MV-4-11 (cell line): ENCODE measurements at regions not wholly inside any gene's neighbourhood (a gene's known extent, or its start where the extent isn't known, plus 50 kb on each side); places are given as distances from the start of the nearest gene placed in this dataset.
A peak's percentile ranks its signal among the peaks of the same experiment; 100 is the strongest.
"Not testable (repeated sequence)": the region's sequence is repeated elsewhere in the genome, so short reads cannot be mapped to it uniquely, and the experiment has no call there.

Experiments used
- DNase-seq: peaks from one replicate; lab custom pipeline; 2025; lab: John Stamatoyannopoulos, UW

- no peak for DNase-seq
Measured at GRCh38 chr20:47962286-47962963, 177.1 kb upstream of the SULF2 start.

- DNase-seq: no peak
Measured at GRCh38 chr20:47960769-47961541, 175.7 kb upstream of the SULF2 start.

GRCh38 chr20:47960277-47960676, 175.0 kb upstream of the SULF2 start:
- DNase-seq: no peak

GRCh38 chr20:47957989-47958801, 172.9 kb upstream of the SULF2 start:
- not testable (repeated sequence) for DNase-seq

GRCh38 chr20:47957135-47957534, 171.9 kb upstream of the SULF2 start:
- DNase-seq: no peak

DNA sequence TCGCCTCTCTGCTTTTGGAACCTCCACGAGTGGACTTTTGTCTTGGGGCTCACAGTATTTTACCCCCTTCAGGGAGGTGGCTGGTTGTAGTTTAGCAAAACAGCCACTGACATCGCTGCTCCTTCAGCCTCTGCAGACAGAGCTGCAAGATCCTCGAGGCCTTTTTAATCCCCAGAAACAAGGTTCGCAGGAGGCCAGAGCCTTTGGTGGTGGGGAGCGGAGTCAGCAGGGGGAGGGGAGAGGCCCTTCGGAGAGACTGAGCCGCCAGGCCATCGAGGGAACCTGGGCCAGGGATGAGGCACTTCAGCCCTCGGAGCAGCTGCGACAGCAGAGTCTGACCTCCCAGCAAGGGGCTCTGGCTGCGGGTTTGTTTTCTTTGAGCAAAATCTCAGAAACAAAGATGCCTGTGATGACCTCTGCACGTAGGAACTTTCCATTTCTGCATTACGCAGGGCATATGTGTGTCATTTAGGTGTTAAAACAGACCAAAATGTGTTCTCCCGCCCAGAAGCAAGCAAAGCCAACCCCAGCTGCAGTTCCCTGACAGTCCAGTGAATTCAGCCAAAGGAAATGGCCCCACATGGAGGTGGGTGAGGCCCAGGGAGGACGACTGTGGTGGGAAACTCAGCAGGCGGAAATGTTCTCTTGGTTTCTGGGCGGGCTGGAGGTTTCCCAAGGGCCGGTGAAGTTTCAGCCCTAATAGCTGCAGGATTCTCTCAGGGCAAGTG, 171.2 kb upstream of the SULF2 start:
- DNase-seq: no peak

DNA sequence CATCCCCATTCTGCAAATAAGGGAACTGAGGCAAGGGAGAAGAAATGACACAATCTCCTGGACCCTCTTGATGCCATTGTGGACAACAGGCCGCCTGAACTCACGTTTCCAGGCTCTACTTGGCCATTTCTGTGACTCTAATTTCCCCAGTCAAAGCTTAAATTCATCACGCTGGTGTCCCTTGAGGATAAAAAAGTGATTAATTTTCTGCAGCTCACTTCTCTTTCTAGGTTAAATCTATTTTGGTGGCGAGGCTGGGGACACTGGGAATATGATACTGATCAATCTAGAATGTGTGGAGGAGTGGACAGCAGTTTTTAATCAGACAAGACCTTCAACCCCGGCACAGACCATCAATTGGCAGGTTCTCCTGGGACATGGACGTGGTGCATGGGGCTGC, 168.2 kb upstream of the SULF2 start:
- no peak for DNase-seq

GRCh38 chr20:47952023-47952564, 166.8 kb upstream of the SULF2 start:
- DNase-seq: no peak

GRCh38 chr20:47951521-47951971, 166.3 kb upstream of the SULF2 start:
- DNase-seq: peak; percentile 11

DNA sequence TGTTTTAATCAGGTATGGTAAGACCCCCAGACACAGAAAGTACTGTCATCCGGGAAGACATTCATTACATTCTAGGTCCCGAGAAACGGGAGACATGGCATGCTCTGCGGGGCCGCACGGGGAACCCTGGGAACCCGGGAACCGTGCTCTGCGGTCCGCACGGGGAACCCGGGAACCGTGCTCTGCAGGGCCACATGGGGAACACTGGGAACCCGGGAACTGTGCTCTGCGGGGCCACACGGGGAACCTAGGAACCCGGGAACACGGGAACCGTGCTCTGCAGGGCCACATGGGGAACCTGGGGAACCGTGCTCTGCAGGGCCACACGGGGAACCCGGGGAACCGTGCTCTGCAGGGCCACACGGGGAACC, 165.6 kb upstream of the SULF2 start:
- DNase-seq: no peak

DNA sequence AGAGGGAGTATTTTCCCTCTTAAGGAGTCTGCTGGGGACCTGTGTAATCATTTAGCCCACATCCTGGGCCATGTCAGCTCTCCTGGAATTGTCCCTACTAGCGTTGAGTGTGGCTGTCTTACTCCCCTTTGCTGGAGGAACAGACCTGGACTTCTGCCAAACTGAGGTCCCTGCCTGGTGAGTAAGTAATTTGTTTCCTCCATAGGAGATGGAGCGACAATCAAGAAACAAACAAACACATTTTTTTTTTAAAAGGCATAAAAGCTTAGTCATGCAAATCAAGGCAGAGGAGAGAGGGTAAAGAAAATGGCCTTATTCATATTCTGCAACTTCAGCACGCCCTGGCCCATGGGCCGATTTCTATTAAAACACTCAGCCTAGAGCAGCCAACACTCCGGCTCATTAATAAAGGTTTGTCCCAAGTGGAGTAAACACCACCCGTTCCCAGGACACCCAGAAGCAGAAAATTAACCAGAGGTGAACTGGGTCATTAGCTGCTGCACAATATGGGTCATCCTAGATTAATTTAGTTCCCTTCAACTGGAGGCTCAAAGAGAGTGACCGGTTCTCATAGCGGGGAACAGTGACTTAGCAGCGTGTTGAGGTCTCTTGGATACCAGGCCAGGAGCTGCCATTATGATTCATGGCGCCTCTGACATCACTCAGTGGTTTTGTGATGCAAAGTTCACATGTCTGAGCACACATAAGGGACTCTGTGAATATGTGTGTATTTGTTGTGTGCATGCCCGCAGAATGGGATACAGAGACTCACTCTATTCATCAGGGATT, 165.0 kb upstream of the SULF2 start:
- no peak for DNase-seq

- peak; percentile 16 for DNase-seq
Measured at GRCh38 chr20:47949230-47949629, 163.9 kb upstream of the SULF2 start.

DNA sequence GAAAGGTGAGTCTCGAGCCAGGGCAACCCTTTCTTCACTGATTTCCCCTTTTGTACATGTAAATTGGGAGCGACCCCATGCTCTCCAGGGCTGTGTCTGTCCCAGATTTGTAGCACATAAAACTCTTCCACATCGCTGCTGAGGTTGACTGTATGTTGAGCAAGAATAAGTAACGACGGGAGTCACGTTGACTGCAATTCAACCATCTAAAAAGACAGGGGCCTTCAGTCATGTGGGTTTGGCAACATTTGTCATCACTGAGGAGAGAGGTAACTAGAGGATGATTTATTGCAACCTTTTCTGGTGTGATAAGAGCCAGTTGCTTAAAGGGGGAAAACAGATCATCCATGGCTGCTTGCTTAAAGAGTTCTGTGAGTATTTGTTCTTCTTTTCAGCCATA, 159.4 kb upstream of the SULF2 start:
- peak; percentile 66 for DNase-seq

DNA sequence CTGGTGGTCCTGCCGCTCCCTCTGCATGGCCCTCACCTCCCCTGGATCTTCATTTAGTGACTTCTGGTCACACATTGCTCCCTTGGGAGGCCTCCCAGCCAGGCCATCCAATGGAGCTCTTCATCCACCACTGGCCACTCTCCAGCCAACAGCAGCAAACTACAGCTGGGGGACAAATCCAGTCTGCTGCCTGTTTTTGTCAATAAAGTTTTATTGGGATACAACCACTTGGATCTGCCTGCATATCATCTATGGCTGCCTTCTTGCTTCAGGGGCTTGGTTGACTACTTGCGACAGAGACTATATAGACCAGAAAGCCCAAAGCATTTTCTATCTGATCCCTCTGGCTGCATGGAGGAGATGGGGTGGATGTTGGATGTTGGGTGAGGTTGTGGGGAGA, 156.6 kb upstream of the SULF2 start:
- DNase-seq: no peak

- DNase-seq: no peak
Measured at GRCh38 chr20:47940101-47940813, 155.0 kb upstream of the SULF2 start.

GRCh38 chr20:47936612-47937011, 151.3 kb upstream of the SULF2 start:
- no peak for DNase-seq

GRCh38 chr20:47934761-47935160, 149.5 kb upstream of the SULF2 start:
- DNase-seq: no peak

DNA sequence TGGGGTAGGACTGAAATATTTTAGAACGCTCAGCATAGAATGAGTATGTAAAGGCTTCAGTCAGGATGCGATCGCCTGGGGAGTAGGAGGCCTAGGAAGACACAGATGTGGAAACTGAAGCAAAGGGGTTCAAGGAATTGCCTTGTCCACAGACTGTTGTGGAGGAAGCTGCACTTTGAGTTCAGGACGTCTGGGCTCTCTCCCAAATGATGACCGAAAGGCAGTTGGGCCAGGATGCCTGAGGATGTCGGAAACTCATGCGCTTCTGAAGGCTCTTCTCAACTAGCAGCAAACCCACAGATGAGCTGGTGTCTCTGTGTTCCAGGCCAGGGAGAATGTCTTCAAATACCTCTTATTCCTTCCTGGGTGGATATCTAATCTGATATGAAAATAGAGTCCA, 146.2 kb upstream of the SULF2 start:
- DNase-seq: no peak

DNA sequence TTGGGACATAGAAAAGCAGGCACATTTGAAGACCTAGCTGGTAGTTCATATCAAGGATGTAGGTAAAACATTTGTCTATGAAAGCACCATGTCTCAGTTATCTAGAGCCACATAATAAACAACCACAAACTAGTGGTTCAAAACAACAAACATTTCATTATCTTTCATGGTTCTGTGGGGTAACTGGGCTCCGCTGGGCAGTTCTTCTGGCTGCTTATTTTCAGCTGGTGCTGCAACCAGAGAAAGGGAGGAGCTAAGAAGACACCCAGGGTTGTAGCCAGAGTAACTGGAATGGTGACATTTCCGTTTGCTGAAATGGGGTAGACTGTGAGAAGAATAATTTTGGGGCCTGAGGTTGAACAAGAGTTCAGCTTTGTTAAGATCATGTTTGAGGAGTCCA, 145.7 kb upstream of the SULF2 start:
- DNase-seq: no peak

- DNase-seq: no peak
Measured at GRCh38 chr20:47929368-47930115, 144.3 kb upstream of the SULF2 start.
